Kidney (tissue), 13 donors: ENCODE measurements at regions not wholly inside any gene's neighbourhood (a gene's known extent, or its start where the extent isn't known, plus 50 kb on each side); places are given as distances from the start of the nearest gene placed in this dataset.
"Not testable (repeated sequence)": the region's sequence is repeated elsewhere in the genome, so short reads cannot be mapped to it uniquely, and the experiment has no call there.

Experiments
- DNase-seq, 5 donors: peaks; one replicate each; pipeline ENCODE4 v3.0.0-alpha.2; 2013 to 2020
- FAIRE-seq: peaks from 2 replicates; lab custom pipeline; 2012; peaks lifted over from hg19 to GRCh38; lab: Jason Lieb, UNC
- H3K27ac ChIP-seq, 2 donors: one replicate each; pipeline ENCODE4 v1.7.0; 2013; ENCODE audit warnings: low read depth in 2 of 2, low read length in 2 of 2, inconsistent platforms in 1 of 2
- H3K27me3 ChIP-seq: one replicate; pipeline ENCODE4 v1.7.1; 2013; ENCODE audit warnings: low read length, inconsistent platforms; ENCODE audit not compliant: control insufficient read depth, insufficient read depth
- H3K36me3 ChIP-seq, 3 donors: one replicate each; pipeline versions ENCODE4 v1.7.0 to v1.7.1; 2013; ENCODE audit warnings: low read length in 3 of 3, control low read depth in 1 of 3, inconsistent platforms in 1 of 3; ENCODE audit not compliant: insufficient read depth in 3 of 3, control insufficient read depth in 2 of 3
- H3K4me1 ChIP-seq, 3 donors: one replicate each; pipeline versions ENCODE4 v1.7.0 to v1.7.1; 2013; ENCODE audit warnings: low read length in 3 of 3, inconsistent platforms in 1 of 3, low read depth in 1 of 3; ENCODE audit not compliant: control insufficient read depth in 2 of 3, insufficient read depth in 2 of 3
- H3K4me3 ChIP-seq, 3 donors: one replicate each; pipeline versions ENCODE4 v1.7.0 to v1.8.1; 2013; ENCODE audit warnings: low read length in 3 of 3, control low read depth in 1 of 3, inconsistent platforms in 1 of 3
- H3K9ac ChIP-seq, 3 donors: one replicate each; pipeline versions ENCODE4 v1.7.0 to v1.7.1; 2013; ENCODE audit warnings: low read length in 3 of 3, control low read depth in 1 of 3, inconsistent platforms in 1 of 3
- H3K9me3 ChIP-seq, 3 donors: one replicate each; pipeline versions ENCODE4 v1.7.0 to v1.7.1; 2013; ENCODE audit warnings: low read length in 3 of 3, control low read depth in 1 of 3, inconsistent platforms in 1 of 3; ENCODE audit not compliant: control insufficient read depth in 2 of 3, insufficient read depth in 1 of 3
- intact Hi-C: fragments of 100-400 bp; cut with DNase I; formaldehyde crosslinking; loops from one replicate; pipeline ENCODE4 v1.11.1; 2022
- TF ChIP-seq, protein P1 (sequence below): IDR thresholded peaks from 3 replicates; pipeline ENCODE4 v1.5.1; 2012; ENCODE audit warnings: mild to moderate bottlenecking, moderate library complexity, borderline replicate concordance; ENCODE audit not compliant: insufficient read depth; ENCODE audit errors: extremely low read depth
- donor health status: control.
- donor health status: control.
- donor health status: control.
- donor health status: control.
- donor health status: control.
- donor health status: DM: yes; HTN: yes; CAD: no.
- donor health status: Normal renal cell carcinoma (clear cell type).

GRCh38 chr6:154638369-154638768 is 94.8 kb upstream of the SCAF8 start:
- H3K27ac ChIP-seq, result no peak overlapping the region
- intact Hi-C loops, result no loop called here
- no peak for FAIRE-seq

DNA sequence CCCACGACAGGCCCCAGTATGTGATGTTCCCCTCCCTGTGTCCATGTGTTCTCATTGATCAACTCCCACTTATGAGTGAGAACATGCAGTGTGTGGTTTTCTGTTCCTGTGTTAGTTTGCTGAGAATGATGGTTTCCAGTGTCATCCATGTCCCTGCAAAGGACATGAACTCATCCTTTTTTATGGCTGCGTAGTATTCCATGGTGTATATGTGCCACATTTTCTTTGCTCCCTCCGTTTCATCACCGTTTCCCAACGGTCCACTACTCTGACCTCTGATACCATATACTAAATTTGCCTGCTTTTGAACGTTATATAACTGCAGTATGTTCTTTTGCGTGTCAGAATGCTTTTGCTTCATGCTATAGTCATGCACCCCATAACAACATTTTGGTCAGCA is 94.0 kb upstream of the SCAF8 start:
- FAIRE-seq, H3K36me3 ChIP-seq, DNase-seq, H3K9ac ChIP-seq, H3K27me3 ChIP-seq, H3K9me3 ChIP-seq, H3K27ac ChIP-seq, intact Hi-C loops, H3K4me1 ChIP-seq, H3K4me3 ChIP-seq: not testable (repeated sequence)

More at GRCh38 chr6:154638369-154638768, 94.8 kb upstream of the SCAF8 start:
- Histone ChIP-seq H3K36me3 (no peaks in the 10 kb centered on the region), H3K9me3 (peaks cover 0 to 2% (median 0%) of the 10 kb centered on the region in 3 donors), H3K9ac (no peak overlapping the region), H3K4me1 (no peaks in the 10 kb centered on the region), H3K4me3 (no peak overlapping the region), H3K27me3 (no peaks in the 10 kb centered on the region)
- TF ChIP-seq, protein P1, sequence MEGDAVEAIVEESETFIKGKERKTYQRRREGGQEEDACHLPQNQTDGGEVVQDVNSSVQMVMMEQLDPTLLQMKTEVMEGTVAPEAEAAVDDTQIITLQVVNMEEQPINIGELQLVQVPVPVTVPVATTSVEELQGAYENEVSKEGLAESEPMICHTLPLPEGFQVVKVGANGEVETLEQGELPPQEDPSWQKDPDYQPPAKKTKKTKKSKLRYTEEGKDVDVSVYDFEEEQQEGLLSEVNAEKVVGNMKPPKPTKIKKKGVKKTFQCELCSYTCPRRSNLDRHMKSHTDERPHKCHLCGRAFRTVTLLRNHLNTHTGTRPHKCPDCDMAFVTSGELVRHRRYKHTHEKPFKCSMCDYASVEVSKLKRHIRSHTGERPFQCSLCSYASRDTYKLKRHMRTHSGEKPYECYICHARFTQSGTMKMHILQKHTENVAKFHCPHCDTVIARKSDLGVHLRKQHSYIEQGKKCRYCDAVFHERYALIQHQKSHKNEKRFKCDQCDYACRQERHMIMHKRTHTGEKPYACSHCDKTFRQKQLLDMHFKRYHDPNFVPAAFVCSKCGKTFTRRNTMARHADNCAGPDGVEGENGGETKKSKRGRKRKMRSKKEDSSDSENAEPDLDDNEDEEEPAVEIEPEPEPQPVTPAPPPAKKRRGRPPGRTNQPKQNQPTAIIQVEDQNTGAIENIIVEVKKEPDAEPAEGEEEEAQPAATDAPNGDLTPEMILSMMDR, result no peak
- DNase-seq, result no peak

DNA sequence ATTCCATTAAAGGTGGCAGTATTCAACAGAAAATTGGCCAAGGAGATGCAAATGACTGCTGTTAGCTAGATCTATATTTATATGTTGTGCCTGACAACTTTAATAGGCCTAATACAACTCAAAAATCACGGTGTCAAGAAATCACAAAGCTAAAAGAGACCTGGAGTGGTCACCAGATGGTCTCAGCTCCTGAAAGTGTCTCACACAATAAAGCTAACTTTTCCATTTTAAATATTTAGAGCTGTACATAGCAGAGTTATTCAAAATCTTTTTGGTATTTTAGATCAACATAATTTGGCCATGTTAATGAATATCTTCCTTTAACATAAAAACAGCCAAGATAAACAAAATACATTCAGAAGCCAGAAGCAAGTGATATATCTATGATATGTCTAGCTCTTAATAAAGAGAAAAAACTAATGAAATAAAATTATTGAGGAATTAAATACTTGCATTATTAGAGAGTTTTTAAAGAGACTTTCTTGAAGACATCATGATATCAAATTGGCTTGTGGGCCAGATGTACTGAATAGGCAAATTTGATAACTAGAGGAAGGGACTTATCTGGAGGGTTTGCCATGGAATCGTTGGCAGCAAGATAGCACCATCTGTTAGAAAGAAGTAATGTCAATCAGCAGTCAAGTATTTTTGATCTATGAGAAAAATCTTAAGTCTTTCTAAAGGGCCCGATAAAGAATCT is 84.9 kb upstream of the SCAF8 start:
- H3K9me3 ChIP-seq, result no peaks in the 10 kb centered on the region
- TF ChIP-seq, protein P1, result no peak
- H3K27ac ChIP-seq, result no peak overlapping the region
- H3K4me1 ChIP-seq, result peaks cover 0 to 3% (median 2%) of the 10 kb centered on the region in 3 donors
- FAIRE-seq (no peak), DNase-seq (no peak)
- no peak overlapping the region for H3K9ac ChIP-seq
- no peaks in the 10 kb centered on the region for H3K36me3 ChIP-seq
- intact Hi-C loops, result no loop called here
- H3K4me3 ChIP-seq, result no peak overlapping the region
- H3K27me3 ChIP-seq, result no peaks in the 10 kb centered on the region

GRCh38 chr6:154648888-154649205 is 84.4 kb upstream of the SCAF8 start:
- TF ChIP-seq, protein P1, result no peak
- H3K36me3 ChIP-seq, result no peaks in the 10 kb centered on the region
- no peaks in the 10 kb centered on the region for H3K27me3 ChIP-seq
- H3K9me3 ChIP-seq, result no peaks in the 10 kb centered on the region
- peaks cover 0 to 3% (median 2%) of the 10 kb centered on the region in 3 donors for H3K4me1 ChIP-seq
- FAIRE-seq, result no peak
- H3K9ac ChIP-seq, result no peak overlapping the region
- H3K4me3 ChIP-seq, result no peak overlapping the region
- intact Hi-C loops, result no loop called here
- DNase-seq, result peak in 1 of 5 donors; percentile 21
- peak overlapping the region in 1 of 2 donors; percentile 59 for H3K27ac ChIP-seq
